Neural progenitor cell (in vitro differentiated cells): ENCODE measurements at regions not wholly inside any gene's neighbourhood (a gene's known extent, or its start where the extent isn't known, plus 50 kb on each side); places are given as distances from the start of the nearest gene placed in this dataset.

Experiments used
- CTCF ChIP-seq: fragments of 200-600 bp; sonication (generic); IDR thresholded peaks from 2 replicates; pipeline ENCODE4 v1.5.1; 2017; ENCODE audit warnings: antibody characterized with exemption, mild to moderate bottlenecking
- EZH2phosphoT487 ChIP-seq: fragments of 200-600 bp; sonication (generic); IDR thresholded peaks from 2 replicates; pipeline ENCODE4 v1.6.1; 2017; ENCODE audit warnings: antibody characterized with exemption

- TF ChIP-seq CTCF (no peak), EZH2phosphoT487 (no peak)
Measured at GRCh38 chr4:149952716-149953115, 125.5 kb upstream of the DCLK2 start.
